HCT116 (cell line): ENCODE measurements at regions not wholly inside any gene's neighbourhood (a gene's known extent, or its start where the extent isn't known, plus 50 kb on each side); places are given as distances from the start of the nearest gene placed in this dataset.

Experiments used
- ATAC-seq: fragments of 200-7000 bp; cut with Tn5 transposase; 2 replicates; pipeline ENCODE4 v1.9.1; 2020; ENCODE audit warnings: mild to moderate bottlenecking, moderate library complexity
- BruUV-seq: library from RNA; stranded (reverse); fragments of 400-500 nt; replicated peaks from 2 replicates; lab custom pipeline; 2021; lab: Mats Ljungman, UMichigan
- CTCF ChIA-PET: fragments of 300-600 bp; sonication (Branson Sonifier 250); formaldehyde crosslinking; loops from one replicate; lab custom pipeline; 2021; ENCODE audit warnings: antibody characterized with exemption; lab: Charles Lee
- POLR2A ChIA-PET: fragments of 300-600, 350-600 bp; sonication (Branson Sonifier 250); formaldehyde crosslinking; loops from one replicate; lab custom pipeline; 2021; ENCODE audit warnings: antibody characterized with exemption; lab: Charles Lee
- RAD21 ChIA-PET, 2 experiments: fragments of 300-600 bp; sonication (Branson Sonifier 250); formaldehyde crosslinking; loops; one replicate each; lab custom pipeline; 2023; ENCODE audit warnings: low total read pairs in 2 of 2; ENCODE audit not compliant: uncharacterized antibody in 2 of 2, unreplicated experiment in 2 of 2, low non-redundant PET in 1 of 2; lab: Charles Lee
- DNase-seq: peaks from one replicate; pipeline ENCODE4 v3.0.0-alpha.2; 2010; ENCODE audit warnings: low read depth, low spot score
- H2AFZ ChIP-seq: fragments of 200-600 bp; shearing (Covaris generic), sonication (generic); 2 replicates; pipeline ENCODE4 v1.6.1; 2017; ENCODE audit warnings: low read depth, mixed run types, mixed read lengths, antibody characterized with exemption, low read length; ENCODE audit not compliant: poor library complexity, severe bottlenecking
- H3K27ac ChIP-seq: 2 replicates; pipeline ENCODE4 v1.5.1; 2012; ENCODE audit warnings: low read depth, low read length
- H3K27me3 ChIP-seq: fragments of 200-600 bp; sonication (generic); 2 replicates; pipeline ENCODE4 v1.6.1; 2016; ENCODE audit warnings: mixed run types, low read length, mixed read lengths; ENCODE audit not compliant: insufficient read depth
- H3K36me3 ChIP-seq, 2 experiments: fragments of 200-500 bp in 1 of 2; fragments of 200-600 bp in 1 of 2; sonication (Bioruptor generic) in 1 of 2; sonication (generic) in 1 of 2; 2 replicates each; pipeline versions ENCODE4 v1.5.1 to v1.6.1; 2014 to 2016; ENCODE audit warnings: low read length in 2 of 2, inconsistent platforms in 1 of 2, mixed read lengths in 1 of 2, mixed run types in 1 of 2; ENCODE audit not compliant: insufficient read depth in 2 of 2, control insufficient read depth in 1 of 2
- H3K4me1 ChIP-seq, 2 experiments: fragments of 200-600 bp in 1 of 2; sonication (generic) in 1 of 2; 2 replicates each; pipeline versions ENCODE4 v1.5.1 to v1.6.1; 2012 to 2017; ENCODE audit warnings: low read length in 2 of 2, inconsistent platforms in 1 of 2, mild to moderate bottlenecking in 1 of 2, mixed read lengths in 1 of 2, mixed run types in 1 of 2, moderate library complexity in 1 of 2; ENCODE audit not compliant: insufficient read depth in 2 of 2, control insufficient read depth in 1 of 2
- H3K4me2 ChIP-seq: fragments of 200-600 bp; sonication (generic); 2 replicates; pipeline ENCODE4 v1.6.1; 2017; ENCODE audit warnings: mixed run types, low read length, mixed read lengths
- H3K4me3 ChIP-seq, 2 experiments: fragments of 200-600 bp in 1 of 2; sonication (generic) in 1 of 2; replicated peaks in 1 of 2; 2 replicates each; pipeline ENCODE4 v1.5.1; 2011 to 2016; ENCODE audit warnings: low read length in 2 of 2, control low read depth in 1 of 2, low read depth in 1 of 2, mild to moderate bottlenecking in 1 of 2, mixed read lengths in 1 of 2, mixed run types in 1 of 2
- H3K79me2 ChIP-seq: fragments of 200-600 bp; sonication (generic); 2 replicates; pipeline ENCODE4 v1.6.1; 2017; ENCODE audit warnings: mild to moderate bottlenecking, mixed run types, low read length, moderate library complexity, mixed read lengths; ENCODE audit not compliant: insufficient read depth
- H3K9ac ChIP-seq: fragments of 200-600 bp; sonication (generic); 2 replicates; pipeline ENCODE4 v1.6.1; 2016; ENCODE audit warnings: low read length, mixed read lengths
- H3K9me2 ChIP-seq: fragments of 200-600 bp; sonication (generic), shearing (Covaris generic); 2 replicates; pipeline ENCODE4 v1.6.1; 2017; ENCODE audit warnings: mixed run types, mild to moderate bottlenecking, moderate library complexity; ENCODE audit not compliant: insufficient read depth
- H3K9me3 ChIP-seq, 2 experiments: fragments of 200-500 bp in 1 of 2; fragments of 200-600 bp in 1 of 2; sonication (Bioruptor generic) in 1 of 2; sonication (generic) in 1 of 2; 2 replicates each; pipeline ENCODE4 v1.6.1; 2014 to 2017; ENCODE audit warnings: low read length in 2 of 2, mixed read lengths in 2 of 2, inconsistent platforms in 1 of 2, low read depth in 1 of 2, mild to moderate bottlenecking in 1 of 2, mixed run types in 1 of 2, moderate library complexity in 1 of 2; ENCODE audit not compliant: control insufficient read depth in 1 of 2, insufficient read depth in 1 of 2
- H4K20me1 ChIP-seq: fragments of 200-600 bp; sonication (generic), shearing (Covaris generic); 2 replicates; pipeline ENCODE4 v1.6.1; 2017; ENCODE audit warnings: mixed run types, mild to moderate bottlenecking, moderate library complexity; ENCODE audit not compliant: insufficient read depth
- CBX3 ChIP-seq: IDR thresholded peaks from 2 replicates; pipeline ENCODE4 v1.6.1; 2012; ENCODE audit warnings: low read depth
- CEBPB ChIP-seq: IDR thresholded peaks from 2 replicates; pipeline ENCODE4 v1.6.1; 2012; ENCODE audit warnings: low read depth
- CTCF ChIP-seq, 3 experiments: fragments of 200-600 bp in 1 of 3; sonication (generic) in 1 of 3; IDR thresholded peaks in 2 of 3; conservative IDR thresholded peaks in 1 of 3; 2 replicates each; pipeline ENCODE4 v1.5.1; 2012 to 2017; ENCODE audit warnings: low read depth in 2 of 3, low read length in 2 of 3, antibody characterized with exemption in 1 of 3, borderline replicate concordance in 1 of 3, control low read depth in 1 of 3, mild to moderate bottlenecking in 1 of 3, mixed read lengths in 1 of 3, mixed run types in 1 of 3, moderate library complexity in 1 of 3; ENCODE audit not compliant: insufficient read depth in 1 of 3
- EGR1 ChIP-seq: IDR thresholded peaks from 2 replicates; pipeline ENCODE4 v1.6.1; 2012; ENCODE audit warnings: low read depth
- ELF1 ChIP-seq: IDR thresholded peaks from 2 replicates; pipeline ENCODE4 v1.6.1; 2012; ENCODE audit warnings: low read depth, borderline replicate concordance
- EZH2 ChIP-seq: fragments of 200-600 bp; sonication (generic); IDR thresholded peaks from 2 replicates; pipeline ENCODE4 v1.6.1; 2017; ENCODE audit warnings: antibody characterized with exemption, mixed run types
- FOSL1 ChIP-seq: IDR thresholded peaks from 2 replicates; pipeline ENCODE4 v1.6.1; 2012; ENCODE audit warnings: low read depth
- JUND ChIP-seq: IDR thresholded peaks from 2 replicates; pipeline ENCODE4 v1.6.1; 2012
- MAX ChIP-seq: IDR thresholded peaks from 2 replicates; pipeline ENCODE4 v1.6.1; 2012
- POLR2AphosphoS5 ChIP-seq: IDR thresholded peaks from 2 replicates; pipeline ENCODE4 v1.6.1; 2011; ENCODE audit warnings: mild to moderate bottlenecking, low read depth, low read length, moderate library complexity
- REST ChIP-seq: IDR thresholded peaks from 2 replicates; pipeline ENCODE4 v1.6.1; 2012; ENCODE audit warnings: low read depth
- SIN3A ChIP-seq: IDR thresholded peaks from 2 replicates; pipeline ENCODE4 v1.6.1; 2012; ENCODE audit warnings: low read depth
- SP1 ChIP-seq: IDR thresholded peaks from 2 replicates; pipeline ENCODE4 v1.6.1; 2012; ENCODE audit warnings: low read depth
- SRF ChIP-seq: IDR thresholded peaks from 2 replicates; pipeline ENCODE4 v1.6.1; 2012; ENCODE audit warnings: low read depth
- TCF7L2 ChIP-seq: IDR thresholded peaks from 2 replicates; pipeline ENCODE4 v1.7.0; 2011; ENCODE audit warnings: borderline replicate concordance, inconsistent platforms; ENCODE audit not compliant: insufficient read depth, insufficient read length; ENCODE audit errors: extremely low read depth
- ZFX ChIP-seq: fragments of 450-650 bp; IDR thresholded peaks from 2 replicates; pipeline ENCODE4 v1.6.1; 2017
- ZNF274 ChIP-seq: fragments of 200-500 bp; sonication (Bioruptor generic); IDR thresholded peaks from 2 replicates; pipeline ENCODE4 v1.6.1; 2014; ENCODE audit warnings: mild to moderate bottlenecking, low read depth, low read length, inconsistent platforms
- intact Hi-C: fragments of 100-400 bp; cut with micrococcal nuclease; formaldehyde crosslinking; loops from 2 replicates; pipeline ENCODE4 v1.10.0; 2022

GRCh38 chr2:220001751-220002150 is 374.3 kb downstream of the SLC4A3 start:
- Histone ChIP-seq H3K36me3 (peaks cover 0 to 2% of the 10 kb centered on the region in 2 experiments; a peak in 1 of 4 replicates), H2AFZ (no peak overlapping the region), H3K79me2 (no peaks in the 10 kb centered on the region), H3K27ac (no peak overlapping the region), H3K4me1 (peaks cover 13 to 20% of the 10 kb centered on the region in 2 experiments), H3K9ac (no peak overlapping the region), H4K20me1 (no peaks in the 10 kb centered on the region), H3K9me2 (no peaks in the 10 kb centered on the region), H3K4me2 (peak overlapping the region; percentile 20), H3K27me3 (no peaks in the 10 kb centered on the region), H3K9me3 (no peaks in the 10 kb centered on the region), H3K4me3 (no peak overlapping the region)
- intact Hi-C loops = loop anchor here (10.0 kb wide), 1 partner anchor 267 kb away; no protein-coding TSS in a partner anchor
- TF ChIP-seq REST (no peak), ZNF274 (no peak), JUND (peak; percentile 31; the same call in 1 of the 2 replicates), TCF7L2 (no peak), CTCF (IDR thresholded peaks at IDR 0.05 in 2 of 3, conservative IDR thresholded peaks at IDR 0.05 in 1 of 3; ENCODE audit: borderline replicate concordance in 1 of 3, insufficient read depth in 1 of 3, low read depth in 2 of 3, low read length in 2 of 3) (no peak), ELF1 (no peak), EZH2 (no peak), CEBPB (0 out of 2 replicates have a peak, but pooled peaks have one; percentile 27), SIN3A (no peak), MAX (no peak), SP1 (no peak), POLR2AphosphoS5 (no peak), SRF (no peak), CBX3 (no peak), FOSL1 (0 out of 2 replicates have a peak, but pooled peaks have one; percentile 45), EGR1 (no peak), ZFX (no peak)
- POLR2A ChIA-PET = no interaction called here
- no TSS peak for BruUV-seq
- ATAC-seq (no peak), DNase-seq (no peak)
- CTCF ChIA-PET = interaction anchor here (1.2 kb wide), 1 partner anchor 264 kb away, joined by 3 read pairs; no protein-coding TSS in a partner anchor
- RAD21 ChIA-PET = no interaction called here
